ENCODE measurements at regions not wholly inside any gene's neighbourhood (a gene's known extent, or its start where the extent isn't known, plus 50 kb on each side); places are given as distances from the start of the nearest gene placed in this dataset.

GRCh38 chr2:100757621-100758394 is 62.1 kb upstream of the NPAS2 start:
- no peaks in the 10 kb centered on the region for H3K36me3 Mint-ChIP-seq (ENCODE audit: insufficient read depth, unreplicated experiment)
- intact Hi-C loops (cut with micrococcal nuclease; ENCODE audit: unreplicated experiment) = no loop called here
- TF ChIP-seq CTCF (IDR thresholded peaks at IDR 0.05; ENCODE audit: insufficient read depth in 1 of 2, low read depth in 1 of 2, low read length in 1 of 2, severe bottlenecking in 1 of 2, unreplicated experiment in 1 of 2) = no peak
- ChIA-PET CTCF (no interaction called here), POLR2A (no interaction called here)
- no peak overlapping the region for H3K27ac Mint-ChIP-seq (ENCODE audit: unreplicated experiment)
- no peaks in the 10 kb centered on the region for H3K4me1 ChIP-seq
- H3K9me3 Mint-ChIP-seq (ENCODE audit: unreplicated experiment) = no peaks in the 10 kb centered on the region
- peaks cover 5% of the 10 kb centered on the region for H3K27me3 Mint-ChIP-seq (ENCODE audit: insufficient read depth, unreplicated experiment)
- H3K4me3 ChIP-seq (ENCODE audit: low read depth, low read length) = no peak overlapping the region
- no peaks in the 10 kb centered on the region for H3K36me3 ChIP-seq (ENCODE audit: control insufficient read depth, insufficient read depth, low read length)
- H3K27me3 ChIP-seq (replicated peaks; ENCODE audit: control insufficient read depth, insufficient read depth, low read length) = no peaks in the 10 kb centered on the region
- H3K4me3 Mint-ChIP-seq (ENCODE audit: unreplicated experiment) = no peak overlapping the region
- no peaks in the 10 kb centered on the region for H3K4me1 Mint-ChIP-seq (ENCODE audit: low read depth, unreplicated experiment)
- DNase-seq = no peak
- no peaks in the 10 kb centered on the region for H3K9me3 ChIP-seq
- no TSS peak for BruUV-seq (replicated peaks)

GRCh38 chr2:100759901-100760300 is 60.0 kb upstream of the NPAS2 start:
- ChIA-PET CTCF (no interaction called here), POLR2A (no interaction called here)
- no peaks in the 10 kb centered on the region for H3K4me1 ChIP-seq
- no peak for DNase-seq
- no TSS peak for BruUV-seq (replicated peaks)
- no peaks in the 10 kb centered on the region for H3K36me3 Mint-ChIP-seq (ENCODE audit: insufficient read depth, unreplicated experiment)
- intact Hi-C loops (cut with micrococcal nuclease; ENCODE audit: unreplicated experiment) = no loop called here
- H3K9me3 ChIP-seq = no peaks in the 10 kb centered on the region
- no peak overlapping the region for H3K4me3 ChIP-seq (ENCODE audit: low read depth, low read length)
- H3K27me3 ChIP-seq (replicated peaks; ENCODE audit: control insufficient read depth, insufficient read depth, low read length) = no peaks in the 10 kb centered on the region
- H3K36me3 ChIP-seq (ENCODE audit: control insufficient read depth, insufficient read depth, low read length) = no peaks in the 10 kb centered on the region
- no peaks in the 10 kb centered on the region for H3K4me1 Mint-ChIP-seq (ENCODE audit: low read depth, unreplicated experiment)
- no peak overlapping the region for H3K4me3 Mint-ChIP-seq (ENCODE audit: unreplicated experiment)
- no peaks in the 10 kb centered on the region for H3K9me3 Mint-ChIP-seq (ENCODE audit: unreplicated experiment)
- H3K27ac Mint-ChIP-seq (ENCODE audit: unreplicated experiment) = no peak overlapping the region
- peaks cover 5% of the 10 kb centered on the region for H3K27me3 Mint-ChIP-seq (ENCODE audit: insufficient read depth, unreplicated experiment)
- no peak for TF ChIP-seq CTCF (IDR thresholded peaks at IDR 0.05; ENCODE audit: insufficient read depth in 1 of 2, low read depth in 1 of 2, low read length in 1 of 2, severe bottlenecking in 1 of 2, unreplicated experiment in 1 of 2)

GRCh38 chr2:100761365-100761764 is 58.6 kb upstream of the NPAS2 start:
- no peaks in the 10 kb centered on the region for H3K4me1 Mint-ChIP-seq (ENCODE audit: low read depth, unreplicated experiment)
- H3K27ac Mint-ChIP-seq (ENCODE audit: unreplicated experiment) = no peak overlapping the region
- Histone ChIP-seq H3K36me3 (ENCODE audit: control insufficient read depth, insufficient read depth, low read length) (no peaks in the 10 kb centered on the region), H3K27me3 (replicated peaks; ENCODE audit: control insufficient read depth, insufficient read depth, low read length) (no peaks in the 10 kb centered on the region; the same call in 1 of the 2 replicates), H3K9me3 (no peaks in the 10 kb centered on the region), H3K4me1 (no peaks in the 10 kb centered on the region), H3K4me3 (ENCODE audit: low read depth, low read length) (no peak overlapping the region)
- intact Hi-C loops (cut with micrococcal nuclease; ENCODE audit: unreplicated experiment) = no loop called here
- POLR2A ChIA-PET = no interaction called here
- TF ChIP-seq CTCF (IDR thresholded peaks at IDR 0.05; ENCODE audit: insufficient read depth in 1 of 2, low read depth in 1 of 2, low read length in 1 of 2, severe bottlenecking in 1 of 2, unreplicated experiment in 1 of 2) = no peak
- CTCF ChIA-PET = no interaction called here
- no peaks in the 10 kb centered on the region for H3K9me3 Mint-ChIP-seq (ENCODE audit: unreplicated experiment)
- H3K36me3 Mint-ChIP-seq (ENCODE audit: insufficient read depth, unreplicated experiment) = no peaks in the 10 kb centered on the region
- DNase-seq = no peak
- BruUV-seq (replicated peaks) = no TSS peak
- peaks cover 8% of the 10 kb centered on the region for H3K27me3 Mint-ChIP-seq (ENCODE audit: insufficient read depth, unreplicated experiment)
- H3K4me3 Mint-ChIP-seq (ENCODE audit: unreplicated experiment) = no peak overlapping the region
